K562 (cell line): ENCODE measurements at regions not wholly inside any gene's neighbourhood (a gene's known extent, or its start where the extent isn't known, plus 50 kb on each side); places are given as distances from the start of the nearest gene placed in this dataset.

Experiments
- ETV1 ChIP-seq: fragments of 450-650 bp; conservative IDR thresholded peaks from 2 replicates; pipeline ENCODE4 v1.6.1; 2016; ENCODE audit warnings: missing genetic modification characterization, control low read depth, low read depth, missing compliant biosample characterization
- EZH2 ChIP-seq: IDR thresholded peaks from 2 replicates; pipeline ENCODE4 v1.6.1; 2012; ENCODE audit warnings: low read depth, mild to moderate bottlenecking, inconsistent platforms, low read length, borderline replicate concordance
- LCOR ChIP-seq: sonication (generic); formaldehyde crosslinking; IDR thresholded peaks from 2 replicates; pipeline ENCODE4 v1.8.0; 2022; ENCODE audit warnings: mild to moderate bottlenecking, missing genetic modification reagents
- MCM5 ChIP-seq: fragments of 450-650 bp; IDR thresholded peaks from 2 replicates; pipeline ENCODE4 v1.6.1; 2016; ENCODE audit warnings: low read depth
- NFYB ChIP-seq: IDR thresholded peaks from 2 replicates; pipeline ENCODE4 v1.6.1; 2011; ENCODE audit warnings: mild to moderate bottlenecking, moderate library complexity; ENCODE audit not compliant: insufficient read length; ENCODE audit errors: extremely low read depth
- NR2C1 ChIP-seq, 2 experiments: fragments of 450-650 bp; IDR thresholded peaks; 2 replicates each; pipeline ENCODE4 v1.6.1; 2017; ENCODE audit warnings: mild to moderate bottlenecking in 2 of 2, antibody characterized with exemption in 1 of 2, inconsistent platforms in 1 of 2, missing compliant biosample characterization in 1 of 2, missing genetic modification characterization in 1 of 2
- POLR2AphosphoS5 ChIP-seq: IDR thresholded peaks from 2 replicates; pipeline ENCODE4 v1.6.1; 2011; ENCODE audit warnings: mild to moderate bottlenecking, low read depth, low read length, moderate library complexity; ENCODE audit not compliant: control insufficient read depth, insufficient read depth
- PYGO2 ChIP-seq: fragments of 450-650 bp; IDR thresholded peaks from 2 replicates; pipeline ENCODE4 v1.6.1; 2016; ENCODE audit warnings: mild to moderate bottlenecking, missing genetic modification characterization, moderate library complexity, missing compliant biosample characterization
- RBM15 ChIP-seq: fragments of 200-400 bp; formaldehyde crosslinking; IDR thresholded peaks from 2 replicates; pipeline ENCODE4 v1.6.1; 2018; ENCODE audit warnings: mild to moderate bottlenecking, low read length, moderate library complexity; ENCODE audit not compliant: insufficient read depth
- SRSF7 ChIP-seq: fragments of 200-400 bp; formaldehyde crosslinking; optimal IDR thresholded peaks from 2 replicates; pipeline ENCODE3; 2017; ENCODE audit warnings: mild to moderate bottlenecking, low read depth, low read length
- THRB ChIP-seq: fragments of 450-650 bp; formaldehyde crosslinking; conservative IDR thresholded peaks from 2 replicates; pipeline ENCODE4 v1.4.0; 2022; ENCODE audit warnings: mild to moderate bottlenecking, missing genetic modification characterization
- ZNF551 ChIP-seq: fragments of 250-450 bp; sonication (Bioruptor Pico); IDR thresholded peaks from 2 replicates; pipeline ENCODE4 v1.5.0; 2021; ENCODE audit warnings: mild to moderate bottlenecking, moderate library complexity
- TF ChIP-seq, protein P1 (sequence below): fragments of 450-650 bp; IDR thresholded peaks from 2 replicates; pipeline ENCODE4 v1.6.1; 2016; ENCODE audit warnings: mild to moderate bottlenecking, moderate library complexity

- TF ChIP-seq PYGO2 (tag) (no peak), NFYB (peak; percentile 2), MCM5 (no peak), EZH2 (no peak), ZNF551 (no peak), SRSF7 (no peak), ETV1 (tag) (no peak), THRB (no peak), NR2C1 (IDR thresholded peaks at IDR 0.05) (no peak), NR2C1 (tag; IDR thresholded peaks at IDR 0.05) (no peak), POLR2AphosphoS5 (no peak), LCOR (CRISPR knock-in tag) (no peak), RBM15 (no peak)
- TF ChIP-seq, protein P1, sequence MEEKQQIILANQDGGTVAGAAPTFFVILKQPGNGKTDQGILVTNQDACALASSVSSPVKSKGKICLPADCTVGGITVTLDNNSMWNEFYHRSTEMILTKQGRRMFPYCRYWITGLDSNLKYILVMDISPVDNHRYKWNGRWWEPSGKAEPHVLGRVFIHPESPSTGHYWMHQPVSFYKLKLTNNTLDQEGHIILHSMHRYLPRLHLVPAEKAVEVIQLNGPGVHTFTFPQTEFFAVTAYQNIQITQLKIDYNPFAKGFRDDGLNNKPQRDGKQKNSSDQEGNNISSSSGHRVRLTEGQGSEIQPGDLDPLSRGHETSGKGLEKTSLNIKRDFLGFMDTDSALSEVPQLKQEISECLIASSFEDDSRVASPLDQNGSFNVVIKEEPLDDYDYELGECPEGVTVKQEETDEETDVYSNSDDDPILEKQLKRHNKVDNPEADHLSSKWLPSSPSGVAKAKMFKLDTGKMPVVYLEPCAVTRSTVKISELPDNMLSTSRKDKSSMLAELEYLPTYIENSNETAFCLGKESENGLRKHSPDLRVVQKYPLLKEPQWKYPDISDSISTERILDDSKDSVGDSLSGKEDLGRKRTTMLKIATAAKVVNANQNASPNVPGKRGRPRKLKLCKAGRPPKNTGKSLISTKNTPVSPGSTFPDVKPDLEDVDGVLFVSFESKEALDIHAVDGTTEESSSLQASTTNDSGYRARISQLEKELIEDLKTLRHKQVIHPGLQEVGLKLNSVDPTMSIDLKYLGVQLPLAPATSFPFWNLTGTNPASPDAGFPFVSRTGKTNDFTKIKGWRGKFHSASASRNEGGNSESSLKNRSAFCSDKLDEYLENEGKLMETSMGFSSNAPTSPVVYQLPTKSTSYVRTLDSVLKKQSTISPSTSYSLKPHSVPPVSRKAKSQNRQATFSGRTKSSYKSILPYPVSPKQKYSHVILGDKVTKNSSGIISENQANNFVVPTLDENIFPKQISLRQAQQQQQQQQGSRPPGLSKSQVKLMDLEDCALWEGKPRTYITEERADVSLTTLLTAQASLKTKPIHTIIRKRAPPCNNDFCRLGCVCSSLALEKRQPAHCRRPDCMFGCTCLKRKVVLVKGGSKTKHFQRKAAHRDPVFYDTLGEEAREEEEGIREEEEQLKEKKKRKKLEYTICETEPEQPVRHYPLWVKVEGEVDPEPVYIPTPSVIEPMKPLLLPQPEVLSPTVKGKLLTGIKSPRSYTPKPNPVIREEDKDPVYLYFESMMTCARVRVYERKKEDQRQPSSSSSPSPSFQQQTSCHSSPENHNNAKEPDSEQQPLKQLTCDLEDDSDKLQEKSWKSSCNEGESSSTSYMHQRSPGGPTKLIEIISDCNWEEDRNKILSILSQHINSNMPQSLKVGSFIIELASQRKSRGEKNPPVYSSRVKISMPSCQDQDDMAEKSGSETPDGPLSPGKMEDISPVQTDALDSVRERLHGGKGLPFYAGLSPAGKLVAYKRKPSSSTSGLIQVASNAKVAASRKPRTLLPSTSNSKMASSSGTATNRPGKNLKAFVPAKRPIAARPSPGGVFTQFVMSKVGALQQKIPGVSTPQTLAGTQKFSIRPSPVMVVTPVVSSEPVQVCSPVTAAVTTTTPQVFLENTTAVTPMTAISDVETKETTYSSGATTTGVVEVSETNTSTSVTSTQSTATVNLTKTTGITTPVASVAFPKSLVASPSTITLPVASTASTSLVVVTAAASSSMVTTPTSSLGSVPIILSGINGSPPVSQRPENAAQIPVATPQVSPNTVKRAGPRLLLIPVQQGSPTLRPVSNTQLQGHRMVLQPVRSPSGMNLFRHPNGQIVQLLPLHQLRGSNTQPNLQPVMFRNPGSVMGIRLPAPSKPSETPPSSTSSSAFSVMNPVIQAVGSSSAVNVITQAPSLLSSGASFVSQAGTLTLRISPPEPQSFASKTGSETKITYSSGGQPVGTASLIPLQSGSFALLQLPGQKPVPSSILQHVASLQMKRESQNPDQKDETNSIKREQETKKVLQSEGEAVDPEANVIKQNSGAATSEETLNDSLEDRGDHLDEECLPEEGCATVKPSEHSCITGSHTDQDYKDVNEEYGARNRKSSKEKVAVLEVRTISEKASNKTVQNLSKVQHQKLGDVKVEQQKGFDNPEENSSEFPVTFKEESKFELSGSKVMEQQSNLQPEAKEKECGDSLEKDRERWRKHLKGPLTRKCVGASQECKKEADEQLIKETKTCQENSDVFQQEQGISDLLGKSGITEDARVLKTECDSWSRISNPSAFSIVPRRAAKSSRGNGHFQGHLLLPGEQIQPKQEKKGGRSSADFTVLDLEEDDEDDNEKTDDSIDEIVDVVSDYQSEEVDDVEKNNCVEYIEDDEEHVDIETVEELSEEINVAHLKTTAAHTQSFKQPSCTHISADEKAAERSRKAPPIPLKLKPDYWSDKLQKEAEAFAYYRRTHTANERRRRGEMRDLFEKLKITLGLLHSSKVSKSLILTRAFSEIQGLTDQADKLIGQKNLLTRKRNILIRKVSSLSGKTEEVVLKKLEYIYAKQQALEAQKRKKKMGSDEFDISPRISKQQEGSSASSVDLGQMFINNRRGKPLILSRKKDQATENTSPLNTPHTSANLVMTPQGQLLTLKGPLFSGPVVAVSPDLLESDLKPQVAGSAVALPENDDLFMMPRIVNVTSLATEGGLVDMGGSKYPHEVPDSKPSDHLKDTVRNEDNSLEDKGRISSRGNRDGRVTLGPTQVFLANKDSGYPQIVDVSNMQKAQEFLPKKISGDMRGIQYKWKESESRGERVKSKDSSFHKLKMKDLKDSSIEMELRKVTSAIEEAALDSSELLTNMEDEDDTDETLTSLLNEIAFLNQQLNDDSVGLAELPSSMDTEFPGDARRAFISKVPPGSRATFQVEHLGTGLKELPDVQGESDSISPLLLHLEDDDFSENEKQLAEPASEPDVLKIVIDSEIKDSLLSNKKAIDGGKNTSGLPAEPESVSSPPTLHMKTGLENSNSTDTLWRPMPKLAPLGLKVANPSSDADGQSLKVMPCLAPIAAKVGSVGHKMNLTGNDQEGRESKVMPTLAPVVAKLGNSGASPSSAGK, result no peak
These were observed 76.1 kb downstream of the TEKT4 start (continued) for GRCh38 chr2:94947097-94948016.
